ENCODE measurements at regions not wholly inside any gene's neighbourhood (a gene's known extent, or its start where the extent isn't known, plus 50 kb on each side); places are given as distances from the start of the nearest gene placed in this dataset.

DNA sequence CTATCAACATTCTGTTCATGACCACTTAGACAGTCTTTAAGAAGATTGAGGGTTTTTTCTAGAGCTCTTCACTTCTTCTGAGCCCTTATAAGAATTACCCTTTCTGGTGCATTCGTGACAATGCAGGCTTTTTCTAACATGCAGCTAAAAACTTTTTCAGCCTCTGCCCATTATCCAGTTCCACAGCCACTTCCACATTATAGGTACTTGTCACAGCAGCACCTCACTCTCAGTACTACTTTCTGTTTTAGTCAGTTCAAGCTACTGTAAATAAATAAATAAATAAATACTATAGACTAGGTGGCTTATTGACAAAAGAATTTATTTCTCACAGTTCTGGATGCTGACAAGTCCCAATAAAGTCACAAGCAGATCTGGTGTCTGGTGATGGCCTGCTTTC lies 284.4 kb upstream of the PKN2 start:
- intact Hi-C loops (cut with micrococcal nuclease; ENCODE audit: unreplicated experiment), result no loop called here
- Mint-ChIP-seq H3K36me3 (ENCODE audit: insufficient read depth, unreplicated experiment) (no peaks in the 10 kb centered on the region), H3K4me3 (ENCODE audit: low read depth, unreplicated experiment) (no peak overlapping the region), H3K27me3 (ENCODE audit: unreplicated experiment) (no peaks in the 10 kb centered on the region), H3K27ac (ENCODE audit: unreplicated experiment) (no peak overlapping the region), H3K4me1 (ENCODE audit: low read depth, unreplicated experiment) (peaks cover 6% of the 10 kb centered on the region), H3K9me3 (ENCODE audit: low read depth, unreplicated experiment) (no peaks in the 10 kb centered on the region)
- no TSS peak for BruUV-seq (replicated peaks)
- DNase-seq, result no peak
- CTCF ChIA-PET, result interaction anchor here (0.9 kb wide), 1 partner anchor 35 kb away, joined by 3 read pairs; no protein-coding TSS in a partner anchor
- TF ChIP-seq, protein P1, sequence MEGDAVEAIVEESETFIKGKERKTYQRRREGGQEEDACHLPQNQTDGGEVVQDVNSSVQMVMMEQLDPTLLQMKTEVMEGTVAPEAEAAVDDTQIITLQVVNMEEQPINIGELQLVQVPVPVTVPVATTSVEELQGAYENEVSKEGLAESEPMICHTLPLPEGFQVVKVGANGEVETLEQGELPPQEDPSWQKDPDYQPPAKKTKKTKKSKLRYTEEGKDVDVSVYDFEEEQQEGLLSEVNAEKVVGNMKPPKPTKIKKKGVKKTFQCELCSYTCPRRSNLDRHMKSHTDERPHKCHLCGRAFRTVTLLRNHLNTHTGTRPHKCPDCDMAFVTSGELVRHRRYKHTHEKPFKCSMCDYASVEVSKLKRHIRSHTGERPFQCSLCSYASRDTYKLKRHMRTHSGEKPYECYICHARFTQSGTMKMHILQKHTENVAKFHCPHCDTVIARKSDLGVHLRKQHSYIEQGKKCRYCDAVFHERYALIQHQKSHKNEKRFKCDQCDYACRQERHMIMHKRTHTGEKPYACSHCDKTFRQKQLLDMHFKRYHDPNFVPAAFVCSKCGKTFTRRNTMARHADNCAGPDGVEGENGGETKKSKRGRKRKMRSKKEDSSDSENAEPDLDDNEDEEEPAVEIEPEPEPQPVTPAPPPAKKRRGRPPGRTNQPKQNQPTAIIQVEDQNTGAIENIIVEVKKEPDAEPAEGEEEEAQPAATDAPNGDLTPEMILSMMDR (IDR thresholded peaks at IDR 0.05; ENCODE audit: unreplicated experiment), result no peak

DNA sequence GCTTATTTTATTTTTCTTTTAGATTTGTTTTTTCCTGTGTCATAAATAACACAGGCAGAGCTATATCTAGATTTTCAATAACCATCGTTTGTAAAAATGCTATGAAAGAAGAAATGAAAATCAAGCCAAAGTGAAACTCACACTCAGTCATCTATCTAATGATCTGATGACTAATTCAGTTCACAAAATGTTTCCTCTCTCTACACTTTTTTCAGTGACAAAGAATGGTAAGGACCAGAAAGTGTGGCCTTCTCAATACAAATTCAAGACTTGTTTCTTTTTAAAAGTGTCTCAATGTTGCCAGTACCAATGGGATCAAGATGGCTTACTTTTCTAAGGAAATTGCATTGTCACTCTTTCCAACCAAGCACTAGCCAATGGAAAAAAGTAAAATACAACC lies 282.8 kb upstream of the PKN2 start:
- CTCF ChIA-PET, result no interaction called here

DNA sequence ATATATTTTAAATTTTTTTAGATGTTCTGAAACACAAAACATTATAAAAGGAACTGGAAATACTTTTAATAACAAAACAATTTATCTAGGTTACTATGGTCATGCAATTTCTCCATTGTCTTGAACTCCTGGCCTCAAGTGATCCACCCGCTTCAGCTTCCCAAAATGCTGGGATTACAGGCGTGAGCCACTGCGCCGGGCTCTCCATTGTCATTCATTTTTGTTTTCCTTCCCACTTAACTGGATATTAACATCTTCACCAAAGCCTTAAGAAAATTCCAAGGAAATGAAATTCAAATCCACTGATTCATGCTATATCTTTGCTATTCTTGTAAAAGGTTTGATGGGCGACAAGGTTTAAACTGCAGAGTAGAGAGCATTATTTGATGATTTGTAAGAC lies 279.5 kb upstream of the PKN2 start:
- CTCF ChIA-PET, result no interaction called here
- TF ChIP-seq, protein P1 (IDR thresholded peaks at IDR 0.05; ENCODE audit: unreplicated experiment), result no peak
- peaks cover 6% of the 10 kb centered on the region for H3K4me1 Mint-ChIP-seq (ENCODE audit: low read depth, unreplicated experiment)
- no peak overlapping the region for H3K27ac Mint-ChIP-seq (ENCODE audit: unreplicated experiment)
- no TSS peak for BruUV-seq (replicated peaks)
- H3K36me3 Mint-ChIP-seq (ENCODE audit: insufficient read depth, unreplicated experiment), result no peaks in the 10 kb centered on the region
- peaks cover 4% of the 10 kb centered on the region for H3K9me3 Mint-ChIP-seq (ENCODE audit: low read depth, unreplicated experiment)
- no peak overlapping the region for H3K4me3 Mint-ChIP-seq (ENCODE audit: low read depth, unreplicated experiment)
- DNase-seq, result no peak
- intact Hi-C loops (cut with micrococcal nuclease; ENCODE audit: unreplicated experiment), result no loop called here
- no peaks in the 10 kb centered on the region for H3K27me3 Mint-ChIP-seq (ENCODE audit: unreplicated experiment)

More for the DNA sequence above, 282.8 kb upstream of the PKN2 start:
- intact Hi-C loops (cut with micrococcal nuclease; ENCODE audit: unreplicated experiment), result no loop called here
- no peaks in the 10 kb centered on the region for H3K36me3 Mint-ChIP-seq (ENCODE audit: insufficient read depth, unreplicated experiment)
- no peaks in the 10 kb centered on the region for H3K27me3 Mint-ChIP-seq (ENCODE audit: unreplicated experiment)
- TF ChIP-seq, protein P1 (IDR thresholded peaks at IDR 0.05; ENCODE audit: unreplicated experiment), result no peak
- peaks cover 6% of the 10 kb centered on the region for H3K4me1 Mint-ChIP-seq (ENCODE audit: low read depth, unreplicated experiment)
- no peaks in the 10 kb centered on the region for H3K9me3 Mint-ChIP-seq (ENCODE audit: low read depth, unreplicated experiment)
- BruUV-seq (replicated peaks), result no TSS peak
- DNase-seq, result no peak
- no peak overlapping the region for H3K4me3 Mint-ChIP-seq (ENCODE audit: low read depth, unreplicated experiment)
- no peak overlapping the region for H3K27ac Mint-ChIP-seq (ENCODE audit: unreplicated experiment)

DNA sequence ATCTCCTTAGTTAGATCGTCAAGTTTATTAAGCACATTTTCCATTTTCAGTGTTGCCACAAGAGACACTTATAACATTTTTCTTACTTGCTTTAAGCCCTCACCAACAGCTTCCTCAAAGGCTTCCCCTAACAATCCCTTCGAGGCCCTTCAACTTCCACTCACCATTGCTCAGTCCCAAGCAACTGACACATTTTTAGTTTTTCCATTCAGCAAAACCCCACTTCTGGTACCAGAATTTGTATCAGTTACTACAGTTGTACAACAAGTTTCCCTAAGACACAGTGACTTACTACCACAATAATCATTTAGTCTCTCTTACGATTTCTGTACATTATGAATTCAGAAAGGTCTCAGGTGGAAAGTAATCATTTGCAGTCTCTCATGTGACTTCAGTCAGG lies 276.8 kb upstream of the PKN2 start:
- peaks cover 3% of the 10 kb centered on the region for H3K4me1 Mint-ChIP-seq (ENCODE audit: low read depth, unreplicated experiment)
- no TSS peak for BruUV-seq (replicated peaks)
- no peaks in the 10 kb centered on the region for H3K27me3 Mint-ChIP-seq (ENCODE audit: unreplicated experiment)
- CTCF ChIA-PET, result no interaction called here
- intact Hi-C loops (cut with micrococcal nuclease; ENCODE audit: unreplicated experiment), result no loop called here
- no peak overlapping the region for H3K27ac Mint-ChIP-seq (ENCODE audit: unreplicated experiment)
- no peaks in the 10 kb centered on the region for H3K36me3 Mint-ChIP-seq (ENCODE audit: insufficient read depth, unreplicated experiment)
- TF ChIP-seq, protein P1 (IDR thresholded peaks at IDR 0.05; ENCODE audit: unreplicated experiment), result no peak
- no peak overlapping the region for H3K4me3 Mint-ChIP-seq (ENCODE audit: low read depth, unreplicated experiment)
- DNase-seq, result no peak
- H3K9me3 Mint-ChIP-seq (ENCODE audit: low read depth, unreplicated experiment), result peaks cover 4% of the 10 kb centered on the region
